HG03520 (cell line): ENCODE measurements at regions not wholly inside any gene's neighbourhood (a gene's known extent, or its start where the extent isn't known, plus 50 kb on each side); places are given as distances from the start of the nearest gene placed in this dataset.

ENCODE experiments used
- ATAC-seq: cut with Tn5 transposase; IDR thresholded peaks from one replicate; pipeline ENCODE4 v1.9.1; 2021; ENCODE audit warnings: mild to moderate bottlenecking, moderate library complexity; ENCODE audit not compliant: unreplicated experiment

DNA sequence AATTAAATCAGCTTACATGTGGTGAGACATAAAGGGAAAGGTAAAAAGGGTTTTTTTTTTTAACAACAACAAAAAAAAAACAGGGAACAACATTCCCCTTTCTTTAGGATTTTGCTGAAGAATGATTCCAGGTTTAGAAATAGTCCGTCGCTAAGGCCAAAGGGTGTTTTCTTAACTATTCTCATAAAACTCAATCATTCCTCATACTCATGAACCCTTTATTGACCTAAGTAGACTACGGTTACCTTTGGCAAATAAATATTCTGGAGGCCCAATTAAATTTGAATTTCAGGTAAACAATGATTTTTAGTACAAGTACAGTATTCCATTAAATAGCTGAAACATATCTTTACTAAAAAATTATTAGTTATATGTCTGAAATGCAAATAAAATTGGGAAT is 55.6 kb upstream of the CCNG1 start:
- no peak for ATAC-seq

DNA sequence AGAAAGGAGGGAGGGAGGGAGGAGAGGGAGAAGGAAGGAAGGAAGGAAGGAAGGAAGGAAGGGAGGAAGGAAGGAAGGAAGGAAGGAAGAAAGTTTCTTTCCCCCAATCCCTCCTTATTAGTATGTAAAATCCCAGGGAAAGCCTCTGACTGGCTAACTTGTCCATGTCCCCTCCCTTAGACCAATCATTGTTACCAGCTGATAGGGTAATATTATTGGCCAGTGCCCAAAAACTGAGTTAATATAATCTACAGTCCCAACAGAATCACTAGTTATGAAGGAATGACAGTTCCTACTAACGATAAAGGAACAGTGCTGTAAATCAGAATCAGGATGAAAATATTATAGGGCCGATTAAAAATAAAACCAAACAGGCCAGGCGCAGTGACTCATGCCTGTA is 53.6 kb upstream of the CCNG1 start:
- no peak for ATAC-seq

DNA sequence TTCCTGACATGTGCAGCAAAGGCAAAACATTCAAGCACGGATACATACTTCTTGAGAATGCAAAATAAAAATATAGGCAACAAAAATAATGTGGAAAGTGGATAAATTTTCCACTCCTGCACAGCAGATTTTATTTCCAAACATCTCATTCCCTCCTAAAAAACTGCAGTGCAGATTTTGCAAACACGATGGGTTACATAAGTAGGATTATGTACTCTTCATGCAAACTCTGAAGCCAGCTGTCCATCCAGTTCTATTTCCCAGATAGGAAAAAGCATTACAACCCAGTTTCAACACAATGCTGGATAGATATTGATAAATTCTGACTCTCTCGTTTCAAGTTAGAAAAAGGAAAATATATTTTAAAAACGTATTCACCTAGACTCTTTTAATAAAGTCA is 52.7 kb upstream of the CCNG1 start:
- no peak for ATAC-seq

DNA sequence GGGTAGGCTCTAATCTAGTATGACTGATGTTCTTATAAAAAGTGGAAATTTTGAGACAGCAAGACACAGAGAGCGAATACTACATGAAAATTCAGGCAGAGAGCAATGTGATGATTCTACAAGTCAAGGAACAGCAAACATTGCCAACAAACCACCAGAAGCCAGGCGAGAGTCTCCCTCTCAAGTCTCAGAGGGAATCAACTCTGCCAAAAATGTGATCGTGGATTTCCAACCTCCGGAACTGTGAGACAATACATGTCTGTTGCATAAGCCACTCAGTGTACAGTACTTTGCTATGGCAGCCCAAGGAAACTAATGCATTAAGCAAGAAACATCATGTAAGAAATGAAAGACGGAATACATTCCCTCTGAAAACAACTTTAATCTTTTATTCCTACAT is 52.1 kb upstream of the CCNG1 start:
- no peak for ATAC-seq

DNA sequence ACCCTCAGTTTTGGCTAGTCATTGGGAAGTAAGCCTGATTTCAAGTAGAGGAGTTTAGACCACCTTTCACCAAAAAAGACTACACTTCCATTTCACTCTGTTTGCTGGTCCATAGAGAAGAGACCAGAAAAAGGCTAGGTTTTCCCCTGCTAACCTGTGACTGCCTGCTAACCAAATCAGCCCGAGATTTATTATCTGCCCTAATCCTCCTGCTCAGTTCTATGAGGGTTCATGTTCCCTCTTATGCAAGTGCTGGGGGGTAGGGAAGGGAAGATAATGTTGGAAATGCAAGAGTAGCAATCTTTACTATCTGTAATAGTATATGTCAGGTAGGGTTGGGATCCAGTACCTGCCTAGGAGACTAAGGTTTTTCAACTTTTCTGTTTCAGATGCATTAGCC is 51.6 kb upstream of the CCNG1 start:
- no peak for ATAC-seq

DNA sequence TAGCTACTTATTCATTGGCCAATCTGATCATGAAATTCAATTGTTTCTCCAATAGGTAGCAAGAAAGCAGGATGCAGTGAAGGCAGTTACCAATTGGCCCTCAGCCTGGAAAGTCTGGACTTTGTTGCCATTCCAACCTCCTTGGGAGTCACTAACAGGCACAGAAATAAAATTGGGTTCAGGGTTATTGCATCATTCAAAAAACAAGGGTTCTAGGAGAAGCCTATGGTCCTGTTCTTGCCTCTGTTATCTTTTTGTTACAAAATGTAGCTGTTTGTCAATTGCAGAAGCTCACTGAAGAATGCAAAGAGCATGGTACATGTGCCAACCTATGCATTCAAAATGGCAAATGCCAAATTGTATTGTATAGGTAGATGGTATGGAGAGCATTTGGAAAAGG is 51.0 kb upstream of the CCNG1 start:
- ATAC-seq = no peak

DNA sequence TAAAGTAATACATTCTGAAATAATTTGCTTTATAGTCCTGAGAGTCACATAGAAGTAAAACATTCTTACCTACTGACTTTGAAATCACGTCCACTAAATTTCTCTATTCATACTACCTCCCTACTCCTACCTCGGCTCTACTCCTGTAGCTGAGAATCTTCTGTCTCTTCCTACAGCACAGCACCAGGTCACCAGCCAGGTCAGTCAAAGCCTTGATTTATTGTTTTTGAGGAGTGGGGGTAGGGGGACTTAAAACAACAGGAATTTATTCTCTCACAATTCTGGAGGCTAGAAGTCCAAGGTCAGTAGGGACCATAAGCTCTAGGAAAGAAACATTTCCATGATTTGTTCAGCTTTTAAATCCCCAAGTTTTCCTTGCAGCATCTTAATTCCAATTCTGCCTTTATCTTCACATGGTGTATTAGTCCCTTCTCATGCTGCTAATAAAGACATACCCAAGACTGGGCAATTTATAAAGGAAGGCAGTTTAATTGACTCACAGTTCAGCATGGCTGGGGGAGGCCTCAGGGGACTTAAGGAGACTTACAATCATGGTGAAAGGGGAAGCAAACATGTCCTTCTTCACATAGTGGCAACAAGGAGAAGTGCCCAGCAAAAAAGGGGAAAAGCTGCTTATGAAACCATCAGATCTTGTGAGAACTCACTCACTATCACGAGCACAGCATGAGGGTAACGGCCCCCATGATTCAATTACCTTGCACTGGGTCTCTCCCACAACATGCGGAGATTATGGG is 49.6 kb upstream of the CCNG1 start:
- no peak for ATAC-seq
